ENCODE measurements at regions not wholly inside any gene's neighbourhood (a gene's known extent, or its start where the extent isn't known, plus 50 kb on each side); places are given as distances from the start of the nearest gene placed in this dataset.

- CTCF ChIA-PET: interaction anchor here (1.3 kb wide), 1 partner anchor 11 kb away, joined by 3 read pairs; no protein-coding TSS in a partner anchor
- Histone ChIP-seq H3K4me3 (no peak overlapping the region), H3K4me2 (no peak overlapping the region), H3K4me1 (no peaks in the 10 kb centered on the region), H3K9me3 (no peaks in the 10 kb centered on the region), H3K27ac (no peak overlapping the region)
- ATAC-seq (no peak), FAIRE-seq (no peak), DNase-seq (ENCODE audit: low read depth in 1 of 2, low spot score in 1 of 2) (no peak)
- POLR2A ChIA-PET: no interaction called here
- 24% methylated on average over 4 of the region's 4 CpGs for WGBS (ENCODE audit: missing lambda C conversion rate)
- TF ChIP-seq KDM5A (IDR thresholded peaks at IDR 0.05): no peak
- no peak for TF ChIP-seq MAX (IDR thresholded peaks at IDR 0.05)
- TF ChIP-seq RCOR1 (IDR thresholded peaks at IDR 0.05; ENCODE audit: low read depth, low read length): no peak
- TF ChIP-seq MYC (IDR thresholded peaks at IDR 0.05; ENCODE audit: borderline replicate concordance, low read length): no peak
- TF ChIP-seq PBX3 (IDR thresholded peaks at IDR 0.05): no peak
- TF ChIP-seq HOXB5 (CRISPR knock-in tag; IDR thresholded peaks at IDR 0.05): no peak
- no peak for TF ChIP-seq KDM1A (IDR thresholded peaks at IDR 0.05; ENCODE audit: low read depth)
- no peak for TF ChIP-seq CTCF (IDR thresholded peaks at IDR 0.05)
Measured at GRCh38 chr13:91066745-91067144, 280.7 kb upstream of the MIR17HG start.

GRCh38 chr13:91072486-91072885 is 275.0 kb upstream of the MIR17HG start:
- no peak overlapping the region for H3K4me2 ChIP-seq
- no peak for TF ChIP-seq ZNF302 (CRISPR knock-in tag; IDR thresholded peaks at IDR 0.05)
- TF ChIP-seq GATA3 (IDR thresholded peaks at IDR 0.05; ENCODE audit: borderline replicate concordance): no peak
- no peak for TF ChIP-seq FOSB (CRISPR knock-in tag; IDR thresholded peaks at IDR 0.05)
- no peak for TF ChIP-seq NPAS2 (CRISPR knock-in tag; IDR thresholded peaks at IDR 0.05; ENCODE audit: borderline replicate concordance)
- no peak for TF ChIP-seq NR3C1 (IDR thresholded peaks at IDR 0.05)
- no peak for TF ChIP-seq HES2 (IDR thresholded peaks at IDR 0.05)
- no peak for TF ChIP-seq TFCP2L1 (CRISPR knock-in tag; IDR thresholded peaks at IDR 0.05)
- TF ChIP-seq RNF2 (IDR thresholded peaks at IDR 0.05; ENCODE audit: borderline replicate concordance, low read depth): no peak
- TF ChIP-seq KDM1A (IDR thresholded peaks at IDR 0.05; ENCODE audit: low read depth): no peak
- no peak for TF ChIP-seq FOSL2 (IDR thresholded peaks at IDR 0.05)
- TF ChIP-seq FOSL2 (CRISPR knock-in tag; IDR thresholded peaks at IDR 0.05): no peak
- TF ChIP-seq ELK1 (IDR thresholded peaks at IDR 0.05; ENCODE audit: low read depth, low read length): no peak
- TF ChIP-seq JUN (IDR thresholded peaks at IDR 0.05): no peak
- no peak for TF ChIP-seq KDM5A (IDR thresholded peaks at IDR 0.05)
- no peak for TF ChIP-seq CBX2 (IDR thresholded peaks at IDR 0.05; ENCODE audit: borderline replicate concordance, low read depth)
- TF ChIP-seq CTCF (IDR thresholded peaks at IDR 0.05): no peak
- TF ChIP-seq RARB (CRISPR knock-in tag; IDR thresholded peaks at IDR 0.05): no peak
- no peaks in the 10 kb centered on the region for H3K4me1 ChIP-seq
- ChIA-PET POLR2A (no interaction called here), CTCF (no interaction called here)
- no peak for DNase-seq (ENCODE audit: low read depth in 1 of 2, low spot score in 1 of 2)
- H3K9me3 ChIP-seq: no peaks in the 10 kb centered on the region
- FAIRE-seq: no peak
- no peak overlapping the region for H3K4me3 ChIP-seq
- H3K27ac ChIP-seq: no peak overlapping the region
- ATAC-seq: no peak
- 47% methylated on average over 2 of the region's 2 CpGs for WGBS (ENCODE audit: missing lambda C conversion rate)
